ENCODE measurements at regions not wholly inside any gene's neighbourhood (a gene's known extent, or its start where the extent isn't known, plus 50 kb on each side); places are given as distances from the start of the nearest gene placed in this dataset.

- TF ChIP-seq POLR2A (IDR thresholded peaks at IDR 0.05; ENCODE audit: low read length) = no peak
- no peak for TF ChIP-seq GATA1 (IDR thresholded peaks at IDR 0.05; ENCODE audit: low read depth, low read length)
Observed at GRCh38 chr3:182050932-182051331, 339.2 kb downstream of the SOX2 start.
